Esophagus squamous epithelium (tissue), 5 donors: ENCODE measurements at regions not wholly inside any gene's neighbourhood (a gene's known extent, or its start where the extent isn't known, plus 50 kb on each side); places are given as distances from the start of the nearest gene placed in this dataset.

Source experiments
- DNase-seq: peaks from one replicate; lab custom pipeline; 2025; lab: John Stamatoyannopoulos, UW
- H3K27ac ChIP-seq, 4 donors: fragments of 200-600 bp; sonication (generic); one replicate each; pipeline ENCODE4 v1.5.1; 2016 to 2019; ENCODE audit warnings: mild to moderate bottlenecking in 1 of 4
- H3K27me3 ChIP-seq, 4 donors: fragments of 200-600 bp; sonication (generic); 1 replicate in 3 of 4; 2 replicates in 1 of 4; pipeline versions ENCODE4 v1.5.1 to v1.6.0; 2017 to 2021; ENCODE audit warnings: antibody characterized with exemption in 1 of 4
- H3K36me3 ChIP-seq, 3 donors: fragments of 200-600 bp; sonication (generic); one replicate each; pipeline ENCODE4 v1.5.1; 2016 to 2019
- H3K4me1 ChIP-seq, 3 donors: fragments of 200-600 bp; sonication (generic); one replicate each; pipeline ENCODE4 v1.5.1; 2017 to 2019
- H3K4me3 ChIP-seq, 4 donors: fragments of 200-600 bp; sonication (generic); 1 replicate in 3 of 4; 2 replicates in 1 of 4; pipeline ENCODE4 v1.5.1; 2016 to 2019; ENCODE audit warnings: mild to moderate bottlenecking in 2 of 4, moderate library complexity in 1 of 4
- H3K9me3 ChIP-seq, 3 donors: fragments of 200-600 bp; sonication (generic); one replicate each; pipeline ENCODE4 v1.5.1; 2016 to 2019
- CTCF ChIP-seq, 6 experiments: fragments of 450-650 bp in 4 of 6; fragments of 200-600 bp in 2 of 6; sonication (generic) in 2 of 6; IDR thresholded peaks; one replicate each; pipeline ENCODE4 v1.5.1; 2016 to 2019; ENCODE audit warnings: antibody characterized with exemption in 6 of 6, mild to moderate bottlenecking in 4 of 6, moderate library complexity in 4 of 6
- POLR2A ChIP-seq, 4 donors: fragments of 450-650 bp; IDR thresholded peaks; one replicate each; pipeline ENCODE4 v1.6.1; 2017; ENCODE audit warnings: antibody characterized with exemption in 4 of 4, mild to moderate bottlenecking in 4 of 4, moderate library complexity in 3 of 4
- WGBS, 2 donors: methylation state at CpG; one replicate each; pipeline ENCODE4 v1.1.5; 2018; 5-methylcytosine and 5-hydroxymethylcytosine counted together
- intact Hi-C: fragments of 100-400 bp; cut with DNase I; formaldehyde crosslinking; loops from one replicate; pipeline ENCODE4 v1.15.0; 2022
- donor health status: DM: yes; HTN: yes; CAD: no.

GRCh38 chr12:83210933-83211332 is 524.2 kb downstream of the TMTC2 start:
- TF ChIP-seq POLR2A (IDR thresholded peaks at IDR 0.05) = no peak
- TF ChIP-seq CTCF (IDR thresholded peaks at IDR 0.05) = no peak
- WGBS, 2 donors = 46 to 65% methylated on average over 2 of the region's 2 CpGs
- no peaks in the 10 kb centered on the region for H3K9me3 ChIP-seq
- no peaks in the 10 kb centered on the region for H3K36me3 ChIP-seq
- intact Hi-C loops = no loop called here
- DNase-seq = no peak
- no peak overlapping the region for H3K4me3 ChIP-seq
- H3K27me3 ChIP-seq = no peaks in the 10 kb centered on the region
- no peaks in the 10 kb centered on the region for H3K4me1 ChIP-seq
- H3K27ac ChIP-seq = no peak overlapping the region

- intact Hi-C loops = no loop called here
- no peak overlapping the region for H3K4me3 ChIP-seq
- no peaks in the 10 kb centered on the region for H3K27me3 ChIP-seq
- H3K27ac ChIP-seq = no peak overlapping the region
- TF ChIP-seq CTCF (IDR thresholded peaks at IDR 0.05) (no peak), POLR2A (IDR thresholded peaks at IDR 0.05) (no peak)
- DNase-seq = no peak
- H3K9me3 ChIP-seq = no peaks in the 10 kb centered on the region
- H3K36me3 ChIP-seq = no peaks in the 10 kb centered on the region
- peaks cover 0 to 6% (median 0%) of the 10 kb centered on the region in 3 donors for H3K4me1 ChIP-seq
Observed at GRCh38 chr12:83199069-83199468, 512.4 kb downstream of the TMTC2 start.

- H3K9me3 ChIP-seq = no peaks in the 10 kb centered on the region
- WGBS, 2 donors = 15 to 16% methylated on average over 3 of the region's 3 CpGs
- no peak for DNase-seq
Observed at GRCh38 chr12:83198291-83199015, 511.7 kb downstream of the TMTC2 start.

DNA sequence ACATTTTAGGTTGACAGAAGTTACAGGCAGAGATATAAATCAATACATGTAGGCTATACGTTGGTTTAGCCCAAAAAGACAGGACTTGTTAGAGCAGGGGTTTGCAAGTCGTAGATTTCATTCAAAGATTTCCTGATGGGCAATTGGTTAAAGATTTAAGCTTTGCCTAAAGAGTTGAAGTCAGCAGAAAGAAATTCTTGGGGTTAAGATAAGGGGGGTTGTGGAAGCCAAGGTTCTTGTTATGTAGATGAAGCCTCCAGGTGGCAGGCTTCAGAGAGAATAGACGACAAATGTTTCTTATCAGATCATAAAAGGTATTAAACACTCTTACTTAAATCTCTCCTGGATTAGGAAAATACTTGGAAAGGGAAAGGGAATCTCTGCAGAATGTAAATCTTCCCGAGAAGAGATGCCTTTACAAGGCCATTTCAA is 510.8 kb downstream of the TMTC2 start:
- Histone ChIP-seq H3K4me1 (peaks cover 0 to 6% (median 0%) of the 10 kb centered on the region in 3 donors), H3K4me3 (no peak overlapping the region), H3K27me3 (no peaks in the 10 kb centered on the region), H3K27ac (no peak overlapping the region), H3K9me3 (no peaks in the 10 kb centered on the region), H3K36me3 (no peaks in the 10 kb centered on the region)
- DNase-seq = no peak
- intact Hi-C loops = no loop called here
- no peak for TF ChIP-seq CTCF (IDR thresholded peaks at IDR 0.05)
- TF ChIP-seq POLR2A (IDR thresholded peaks at IDR 0.05) = no peak
- WGBS, 2 donors = 56 to 73% methylated on average over 4 of the region's 4 CpGs

More at GRCh38 chr12:83198291-83199015, 511.7 kb downstream of the TMTC2 start:
- TF ChIP-seq CTCF (IDR thresholded peaks at IDR 0.05) (no peak), POLR2A (IDR thresholded peaks at IDR 0.05) (no peak)
- Histone ChIP-seq H3K27me3 (no peaks in the 10 kb centered on the region), H3K4me3 (no peak overlapping the region), H3K27ac (no peak overlapping the region), H3K4me1 (peaks cover 0 to 6% (median 0%) of the 10 kb centered on the region in 3 donors), H3K36me3 (no peaks in the 10 kb centered on the region)
- intact Hi-C loops = no loop called here

- Histone ChIP-seq H3K9me3 (no peaks in the 10 kb centered on the region), H3K27me3 (no peaks in the 10 kb centered on the region), H3K4me3 (no peak overlapping the region), H3K27ac (no peak overlapping the region), H3K36me3 (no peaks in the 10 kb centered on the region), H3K4me1 (peaks cover 0 to 6% (median 0%) of the 10 kb centered on the region in 3 donors)
- TF ChIP-seq CTCF (IDR thresholded peaks at IDR 0.05) (no peak), POLR2A (IDR thresholded peaks at IDR 0.05) (no peak)
- intact Hi-C loops = no loop called here
- 76 to 94% methylated on average over 3 of the region's 3 CpGs for WGBS, 2 donors
- DNase-seq = no peak
Observed at GRCh38 chr12:83196694-83197350, 510.1 kb downstream of the TMTC2 start.
